ENCODE measurements at regions not wholly inside any gene's neighbourhood (a gene's known extent, or its start where the extent isn't known, plus 50 kb on each side); places are given as distances from the start of the nearest gene placed in this dataset.

- H3K9me3 Mint-ChIP-seq (ENCODE audit: insufficient read depth), result no peaks in the 10 kb centered on the region
- Histone ChIP-seq H3K79me2 (ENCODE audit: control insufficient read depth, insufficient read depth, low read length) (no peaks in the 10 kb centered on the region), H3K27me3 (replicated peaks in 1 of 4; ENCODE audit: control extremely low read depth in 1 of 4, control insufficient read depth in 3 of 4, insufficient read depth in 4 of 4, low read length in 3 of 4) (no peaks in the 10 kb centered on the region), H3K4me1 (ENCODE audit: control insufficient read depth in 2 of 2, insufficient read depth in 2 of 2, low read length in 2 of 2) (no peaks in the 10 kb centered on the region), H3K27ac (ENCODE audit: low read length in 2 of 2) (no peak overlapping the region), H3K9me3 (ENCODE audit: control extremely low read depth in 1 of 3, control insufficient read depth in 2 of 3, insufficient read depth in 1 of 3, low read length in 2 of 3) (no peaks in the 10 kb centered on the region), H3K4me2 (replicated peaks; ENCODE audit: low read depth, low read length, poor library complexity, severe bottlenecking) (no peak overlapping the region), H3K9ac (ENCODE audit: low read length) (no peak overlapping the region), H2AFZ (ENCODE audit: insufficient read depth, low read depth, low read length, poor library complexity, severe bottlenecking) (no peak overlapping the region), H3K4me3 (ENCODE audit: control extremely low read depth in 1 of 5, extremely low read depth in 1 of 5, insufficient read depth in 1 of 5, low read depth in 2 of 5, low read length in 4 of 5) (no peak overlapping the region), H4K20me1 (ENCODE audit: control insufficient read depth, insufficient read depth, low read length, poor library complexity, severe bottlenecking) (no peaks in the 10 kb centered on the region), H3K36me3 (replicated peaks in 1 of 2; ENCODE audit: control extremely low read depth in 1 of 2, control insufficient read depth in 1 of 2, extremely low read depth in 1 of 2, insufficient read depth in 2 of 2, low read length in 1 of 2) (no peaks in the 10 kb centered on the region)
- ChIA-PET POLR2A (no interaction called here), CTCF (no interaction called here)
- peaks cover 4% of the 10 kb centered on the region for H3K27me3 Mint-ChIP-seq
- no peak for TF ChIP-seq CTCF (IDR thresholded peaks at IDR 0.05)
- TF ChIP-seq EZH2 (IDR thresholded peaks at IDR 0.05; ENCODE audit: borderline replicate concordance, insufficient read depth, low read depth, low read length, poor library complexity, severe bottlenecking), result no peak
- H3K4me1 Mint-ChIP-seq, result no peaks in the 10 kb centered on the region
- DNase-seq (no peak), ATAC-seq (ENCODE audit: low read depth) (no peak)
- H3K27ac Mint-ChIP-seq, result no peak overlapping the region
- WGBS (ENCODE audit: insufficient coverage), result 100% methylated on average over 1 of the region's 1 CpG
- no peak overlapping the region for H3K4me3 Mint-ChIP-seq
- intact Hi-C loops (cut with micrococcal nuclease), result no loop called here
Observed at GRCh38 chr7:26476271-26476670, 184.6 kb downstream of the SNX10 start.

- H3K27ac Mint-ChIP-seq, result no peak overlapping the region
- H3K4me1 Mint-ChIP-seq, result no peaks in the 10 kb centered on the region
- ATAC-seq (ENCODE audit: low read depth), result no peak
- WGBS (ENCODE audit: insufficient coverage), result 80% methylated on average over 2 of the region's 4 CpGs
- no peak overlapping the region for H3K4me3 ChIP-seq (ENCODE audit: control extremely low read depth in 1 of 5, extremely low read depth in 1 of 5, insufficient read depth in 1 of 5, low read depth in 2 of 5, low read length in 4 of 5)
- H3K27ac ChIP-seq (ENCODE audit: low read length in 2 of 2), result no peak overlapping the region
- H3K36me3 ChIP-seq (replicated peaks in 1 of 2; ENCODE audit: control extremely low read depth in 1 of 2, control insufficient read depth in 1 of 2, extremely low read depth in 1 of 2, insufficient read depth in 2 of 2, low read length in 1 of 2), result no peaks in the 10 kb centered on the region
- H3K9ac ChIP-seq (ENCODE audit: low read length), result no peak overlapping the region
- no peaks in the 10 kb centered on the region for H3K9me3 ChIP-seq (ENCODE audit: control extremely low read depth in 1 of 3, control insufficient read depth in 2 of 3, insufficient read depth in 1 of 3, low read length in 2 of 3)
- no peak for DNase-seq
- CTCF ChIA-PET, result interaction anchor here (0.7 kb wide), 1 partner anchor 210 kb away, joined by 4 read pairs; no protein-coding TSS in a partner anchor
- no peaks in the 10 kb centered on the region for H3K4me1 ChIP-seq (ENCODE audit: control insufficient read depth in 2 of 2, insufficient read depth in 2 of 2, low read length in 2 of 2)
- H3K79me2 ChIP-seq (ENCODE audit: control insufficient read depth, insufficient read depth, low read length), result no peaks in the 10 kb centered on the region
- intact Hi-C loops (cut with micrococcal nuclease), result no loop called here
- no peak overlapping the region for H3K4me2 ChIP-seq (replicated peaks; ENCODE audit: low read depth, low read length, poor library complexity, severe bottlenecking)
- POLR2A ChIA-PET, result no interaction called here
- H4K20me1 ChIP-seq (ENCODE audit: control insufficient read depth, insufficient read depth, low read length, poor library complexity, severe bottlenecking), result no peaks in the 10 kb centered on the region
- H3K9me3 Mint-ChIP-seq (ENCODE audit: insufficient read depth), result no peaks in the 10 kb centered on the region
- no peaks in the 10 kb centered on the region for H3K27me3 ChIP-seq (replicated peaks in 1 of 4; ENCODE audit: control extremely low read depth in 1 of 4, control insufficient read depth in 3 of 4, insufficient read depth in 4 of 4, low read length in 3 of 4)
- H3K4me3 Mint-ChIP-seq, result no peak overlapping the region
- peaks cover 4% of the 10 kb centered on the region for H3K27me3 Mint-ChIP-seq
- H2AFZ ChIP-seq (ENCODE audit: insufficient read depth, low read depth, low read length, poor library complexity, severe bottlenecking), result no peak overlapping the region
- TF ChIP-seq CTCF (IDR thresholded peaks at IDR 0.05), result no peak
- no peak for TF ChIP-seq EZH2 (IDR thresholded peaks at IDR 0.05; ENCODE audit: borderline replicate concordance, insufficient read depth, low read depth, low read length, poor library complexity, severe bottlenecking)
Observed at GRCh38 chr7:26477381-26477990, 185.8 kb downstream of the SNX10 start.

All from B cell (primary cell).